ENCODE measurements at regions not wholly inside any gene's neighbourhood (a gene's known extent, or its start where the extent isn't known, plus 50 kb on each side); places are given as distances from the start of the nearest gene placed in this dataset.

DNA sequence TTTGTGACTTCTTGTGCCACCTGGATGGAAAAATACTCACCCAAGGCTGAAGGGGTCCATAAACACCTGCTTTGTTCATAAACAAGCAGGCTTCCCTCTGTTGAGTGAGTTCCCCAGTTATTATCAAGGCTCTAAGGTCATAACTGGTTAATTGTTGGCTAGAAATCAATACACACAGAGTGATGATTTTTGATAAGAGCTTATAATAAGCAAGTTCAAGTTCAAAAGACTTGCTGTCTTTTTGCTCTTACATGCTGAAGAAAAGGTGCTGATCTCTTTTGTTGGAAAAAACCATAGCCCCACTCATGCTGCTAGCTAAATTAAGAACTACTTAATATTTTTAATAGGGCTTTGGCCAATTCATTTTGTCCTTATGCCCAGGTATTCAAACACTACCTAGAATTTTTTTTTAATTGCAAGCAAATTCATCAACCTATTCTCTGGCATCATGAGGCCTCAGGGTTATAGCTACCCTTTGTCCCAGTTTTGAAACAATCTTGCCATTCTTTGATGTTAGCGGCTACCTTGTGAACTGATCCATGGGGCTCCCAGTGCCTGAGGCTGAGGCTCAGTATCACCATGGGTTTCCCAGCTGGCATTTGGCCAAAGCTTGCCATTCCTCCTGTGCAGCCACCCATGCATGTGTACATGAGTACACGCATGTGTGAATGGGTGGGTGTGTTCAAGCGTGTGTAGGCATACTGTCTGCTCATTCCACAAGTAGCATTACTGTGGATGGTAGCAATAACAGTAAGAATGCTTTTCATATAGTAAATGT, 127.6 kb upstream of the LPP start:
- TF ChIP-seq, protein P1, sequence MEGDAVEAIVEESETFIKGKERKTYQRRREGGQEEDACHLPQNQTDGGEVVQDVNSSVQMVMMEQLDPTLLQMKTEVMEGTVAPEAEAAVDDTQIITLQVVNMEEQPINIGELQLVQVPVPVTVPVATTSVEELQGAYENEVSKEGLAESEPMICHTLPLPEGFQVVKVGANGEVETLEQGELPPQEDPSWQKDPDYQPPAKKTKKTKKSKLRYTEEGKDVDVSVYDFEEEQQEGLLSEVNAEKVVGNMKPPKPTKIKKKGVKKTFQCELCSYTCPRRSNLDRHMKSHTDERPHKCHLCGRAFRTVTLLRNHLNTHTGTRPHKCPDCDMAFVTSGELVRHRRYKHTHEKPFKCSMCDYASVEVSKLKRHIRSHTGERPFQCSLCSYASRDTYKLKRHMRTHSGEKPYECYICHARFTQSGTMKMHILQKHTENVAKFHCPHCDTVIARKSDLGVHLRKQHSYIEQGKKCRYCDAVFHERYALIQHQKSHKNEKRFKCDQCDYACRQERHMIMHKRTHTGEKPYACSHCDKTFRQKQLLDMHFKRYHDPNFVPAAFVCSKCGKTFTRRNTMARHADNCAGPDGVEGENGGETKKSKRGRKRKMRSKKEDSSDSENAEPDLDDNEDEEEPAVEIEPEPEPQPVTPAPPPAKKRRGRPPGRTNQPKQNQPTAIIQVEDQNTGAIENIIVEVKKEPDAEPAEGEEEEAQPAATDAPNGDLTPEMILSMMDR (IDR thresholded peaks at IDR 0.05; ENCODE audit: low read depth, low read length, poor library complexity, severe bottlenecking), result no peak
- TF ChIP-seq EZH2phosphoT487 (IDR thresholded peaks at IDR 0.05; ENCODE audit: borderline replicate concordance, low read length), result no peak
- H3K4me1 ChIP-seq (ENCODE audit: control insufficient read depth, low read length), result peaks cover 14% of the 10 kb centered on the region
- no peak overlapping the region for H3K27ac ChIP-seq (ENCODE audit: low read depth, low read length)
- no peak overlapping the region for H3K4me3 ChIP-seq (ENCODE audit: low read length)
- no peaks in the 10 kb centered on the region for H3K9me3 ChIP-seq (ENCODE audit: control insufficient read depth, insufficient read depth, low read length)
- no peaks in the 10 kb centered on the region for H3K9me2 ChIP-seq (replicated peaks; ENCODE audit: control insufficient read depth, low read length)
- no peaks in the 10 kb centered on the region for H4K20me1 ChIP-seq (ENCODE audit: control insufficient read depth, insufficient read depth, low read depth, low read length)
- no peaks in the 10 kb centered on the region for H3K27me3 ChIP-seq (ENCODE audit: control insufficient read depth, low read length)
- no peaks in the 10 kb centered on the region for H3K36me3 ChIP-seq (ENCODE audit: control insufficient read depth, low read length)
- H3F3A ChIP-seq (ENCODE audit: control insufficient read depth, insufficient read depth), result no peaks in the 10 kb centered on the region
- no peak overlapping the region for H3K4me2 ChIP-seq (ENCODE audit: low read length)
- no peaks in the 10 kb centered on the region for H3K79me2 ChIP-seq (ENCODE audit: control insufficient read depth, low read length)

DNA sequence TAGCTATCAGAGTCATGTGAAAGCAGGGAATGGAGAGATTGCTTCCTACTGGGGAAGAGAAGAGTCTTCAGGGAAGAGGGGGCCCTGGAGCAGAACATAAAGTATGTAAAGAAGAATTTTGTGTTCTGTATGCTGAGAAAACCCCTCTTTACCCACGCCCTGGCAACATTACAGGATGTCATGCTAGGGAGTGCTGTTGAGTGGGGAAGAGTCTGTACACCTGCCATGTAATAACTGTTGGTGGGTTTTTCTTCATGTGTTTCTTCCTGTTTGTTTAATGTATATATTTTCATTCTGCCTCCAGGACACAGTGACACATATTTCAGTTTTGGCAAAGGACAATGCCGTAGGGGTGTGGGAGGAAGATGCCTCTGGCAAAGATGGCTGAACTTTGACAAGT, 122.8 kb upstream of the LPP start:
- peaks cover 36% of the 10 kb centered on the region for H3K4me1 ChIP-seq (ENCODE audit: control insufficient read depth, low read length)
- peak overlapping the region; percentile 26 for H3K4me2 ChIP-seq (ENCODE audit: low read length)
- H4K20me1 ChIP-seq (ENCODE audit: control insufficient read depth, insufficient read depth, low read depth, low read length), result no peaks in the 10 kb centered on the region
- H3K27ac ChIP-seq (ENCODE audit: low read depth, low read length), result peak overlapping the region; percentile 27
- no peaks in the 10 kb centered on the region for H3K9me2 ChIP-seq (replicated peaks; ENCODE audit: control insufficient read depth, low read length)
- TF ChIP-seq, protein P1 (IDR thresholded peaks at IDR 0.05; ENCODE audit: low read depth, low read length, poor library complexity, severe bottlenecking), result peak; percentile 15
- TF ChIP-seq EZH2phosphoT487 (IDR thresholded peaks at IDR 0.05; ENCODE audit: borderline replicate concordance, low read length), result no peak
- H3K79me2 ChIP-seq (ENCODE audit: control insufficient read depth, low read length), result no peaks in the 10 kb centered on the region
- H3K4me3 ChIP-seq (ENCODE audit: low read length), result peak overlapping the region; percentile 2; the same call in 1 of the 2 replicates
- peaks cover 2% of the 10 kb centered on the region; the same call in 1 of the 2 replicates for H3K36me3 ChIP-seq (ENCODE audit: control insufficient read depth, low read length)
- peaks cover 6% of the 10 kb centered on the region; the same call in 1 of the 2 replicates for H3K9me3 ChIP-seq (ENCODE audit: control insufficient read depth, insufficient read depth, low read length)
- H3K27me3 ChIP-seq (ENCODE audit: control insufficient read depth, low read length), result no peaks in the 10 kb centered on the region
- H3F3A ChIP-seq (ENCODE audit: control insufficient read depth, insufficient read depth), result no peaks in the 10 kb centered on the region

DNA sequence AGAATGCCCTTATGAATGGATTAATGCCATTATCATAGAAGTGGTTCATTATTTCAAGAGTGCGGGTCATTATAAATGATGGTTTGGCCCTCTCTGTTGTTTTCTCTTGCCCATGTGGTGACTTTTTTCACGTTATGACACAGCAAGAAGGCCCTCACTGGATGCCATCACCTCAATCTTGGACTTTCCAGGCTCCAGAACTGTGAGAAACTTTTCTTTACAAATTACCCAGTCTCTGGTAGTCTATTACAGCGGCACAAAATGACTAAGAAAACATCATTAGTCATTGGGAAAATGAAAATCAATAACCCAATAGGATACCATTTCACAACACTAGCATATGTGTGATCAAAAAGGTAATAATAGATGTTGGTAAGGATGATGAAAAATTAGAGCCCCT, 119.0 kb upstream of the LPP start:
- H4K20me1 ChIP-seq (ENCODE audit: control insufficient read depth, insufficient read depth, low read depth, low read length), result no peaks in the 10 kb centered on the region
- H3K9me3 ChIP-seq (ENCODE audit: control insufficient read depth, insufficient read depth, low read length), result peaks cover 6% of the 10 kb centered on the region; the same call in 1 of the 2 replicates
- no peaks in the 10 kb centered on the region for H3F3A ChIP-seq (ENCODE audit: control insufficient read depth, insufficient read depth)
- no peaks in the 10 kb centered on the region for H3K79me2 ChIP-seq (ENCODE audit: control insufficient read depth, low read length)
- H3K36me3 ChIP-seq (ENCODE audit: control insufficient read depth, low read length), result peaks cover 2% of the 10 kb centered on the region; the same call in 1 of the 2 replicates
- no peak for TF ChIP-seq EZH2phosphoT487 (IDR thresholded peaks at IDR 0.05; ENCODE audit: borderline replicate concordance, low read length)
- TF ChIP-seq, protein P1 (IDR thresholded peaks at IDR 0.05; ENCODE audit: low read depth, low read length, poor library complexity, severe bottlenecking), result no peak
- H3K4me2 ChIP-seq (ENCODE audit: low read length), result no peak overlapping the region
- no peak overlapping the region for H3K27ac ChIP-seq (ENCODE audit: low read depth, low read length)
- H3K9me2 ChIP-seq (replicated peaks; ENCODE audit: control insufficient read depth, low read length), result no peaks in the 10 kb centered on the region
- peaks cover 67% of the 10 kb centered on the region for H3K4me1 ChIP-seq (ENCODE audit: control insufficient read depth, low read length)
- no peak overlapping the region for H3K4me3 ChIP-seq (ENCODE audit: low read length)
- no peaks in the 10 kb centered on the region for H3K27me3 ChIP-seq (ENCODE audit: control insufficient read depth, low read length)
